ENCODE measurements at regions not wholly inside any gene's neighbourhood (a gene's known extent, or its start where the extent isn't known, plus 50 kb on each side); places are given as distances from the start of the nearest gene placed in this dataset.

GRCh38 chr3:106794442-106794841, 582.8 kb upstream of the CCDC54 start:
- TF ChIP-seq CTCF (IDR thresholded peaks at IDR 0.05) (no peak), POLR2A (IDR thresholded peaks at IDR 0.05; ENCODE audit: low read depth) (no peak), EP300 (IDR thresholded peaks at IDR 0.05) (no peak)

Measured in esophagus muscularis mucosa (tissue), 4 donors.